ENCODE measurements at regions not wholly inside any gene's neighbourhood (a gene's known extent, or its start where the extent isn't known, plus 50 kb on each side); places are given as distances from the start of the nearest gene placed in this dataset.

DNA sequence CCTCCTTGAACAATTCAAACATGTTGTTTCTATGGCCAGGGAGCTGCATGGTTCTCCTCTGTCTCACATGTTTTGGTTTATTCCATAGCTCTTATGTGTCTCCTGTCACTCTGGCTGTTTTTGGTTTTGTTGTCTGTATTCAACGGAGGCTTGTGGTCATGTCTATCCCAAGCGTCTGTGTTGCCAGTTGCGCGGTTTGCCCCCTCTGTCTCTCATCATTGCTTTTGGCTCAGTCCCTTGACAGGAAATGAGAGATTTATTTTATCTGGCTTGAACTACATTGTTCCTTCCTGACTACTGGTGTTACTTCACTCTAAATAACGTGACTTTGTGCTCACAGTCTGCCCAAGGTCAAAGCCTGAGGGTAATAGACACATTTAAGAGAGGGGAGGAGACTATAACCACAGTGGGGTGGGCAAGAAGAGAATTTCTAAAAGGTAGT is 96.4 kb upstream of the SOX5 start:
- TF ChIP-seq POLR2A (IDR thresholded peaks at IDR 0.05; ENCODE audit: low read depth, low read length) (no peak), EZH2 (IDR thresholded peaks at IDR 0.05; ENCODE audit: borderline replicate concordance, low read depth, low read length, severe bottlenecking) (no peak), MAX (IDR thresholded peaks at IDR 0.05; ENCODE audit: insufficient read depth, insufficient read length) (no peak)
- TF ChIP-seq, protein P1, sequence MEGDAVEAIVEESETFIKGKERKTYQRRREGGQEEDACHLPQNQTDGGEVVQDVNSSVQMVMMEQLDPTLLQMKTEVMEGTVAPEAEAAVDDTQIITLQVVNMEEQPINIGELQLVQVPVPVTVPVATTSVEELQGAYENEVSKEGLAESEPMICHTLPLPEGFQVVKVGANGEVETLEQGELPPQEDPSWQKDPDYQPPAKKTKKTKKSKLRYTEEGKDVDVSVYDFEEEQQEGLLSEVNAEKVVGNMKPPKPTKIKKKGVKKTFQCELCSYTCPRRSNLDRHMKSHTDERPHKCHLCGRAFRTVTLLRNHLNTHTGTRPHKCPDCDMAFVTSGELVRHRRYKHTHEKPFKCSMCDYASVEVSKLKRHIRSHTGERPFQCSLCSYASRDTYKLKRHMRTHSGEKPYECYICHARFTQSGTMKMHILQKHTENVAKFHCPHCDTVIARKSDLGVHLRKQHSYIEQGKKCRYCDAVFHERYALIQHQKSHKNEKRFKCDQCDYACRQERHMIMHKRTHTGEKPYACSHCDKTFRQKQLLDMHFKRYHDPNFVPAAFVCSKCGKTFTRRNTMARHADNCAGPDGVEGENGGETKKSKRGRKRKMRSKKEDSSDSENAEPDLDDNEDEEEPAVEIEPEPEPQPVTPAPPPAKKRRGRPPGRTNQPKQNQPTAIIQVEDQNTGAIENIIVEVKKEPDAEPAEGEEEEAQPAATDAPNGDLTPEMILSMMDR (IDR thresholded peaks at IDR 0.05; ENCODE audit: extremely low read depth in 1 of 2, insufficient read depth in 1 of 2, low read depth in 1 of 2, low read length in 2 of 2) = no peak
